SU-DHL-6 (cell line): ENCODE measurements at regions not wholly inside any gene's neighbourhood (a gene's known extent, or its start where the extent isn't known, plus 50 kb on each side); places are given as distances from the start of the nearest gene placed in this dataset.

ENCODE experiments used
- CTCF ChIP-seq: fragments of 200-600 bp; sonication (generic); IDR thresholded peaks from one replicate; pipeline ENCODE4 v1.5.1; 2017; ENCODE audit warnings: antibody characterized with exemption, mild to moderate bottlenecking, low read length, moderate library complexity; ENCODE audit not compliant: insufficient read depth, poor library complexity, severe bottlenecking
- EZH2phosphoT487 ChIP-seq: fragments of 200-600 bp; sonication (generic), shearing (Covaris generic); conservative IDR thresholded peaks from 2 replicates; pipeline ENCODE4 v1.6.1; 2018; ENCODE audit warnings: mild to moderate bottlenecking, antibody characterized with exemption, low read length, moderate library complexity, mixed read lengths

- no peak for TF ChIP-seq CTCF
- no peak for TF ChIP-seq EZH2phosphoT487
Measured at GRCh38 chr1:83508485-83509151, 490.3 kb downstream of the TTLL7 start.
